NCI-H1048 (cell line): ENCODE measurements at regions not wholly inside any gene's neighbourhood (a gene's known extent, or its start where the extent isn't known, plus 50 kb on each side); places are given as distances from the start of the nearest gene placed in this dataset.
"Not testable (repeated sequence)": the region's sequence is repeated elsewhere in the genome, so short reads cannot be mapped to it uniquely, and the experiment has no call there.

Experiments
- DNase-seq: peaks from one replicate; lab custom pipeline; 2025; lab: John Stamatoyannopoulos, UW

- no peak for DNase-seq
Measured at GRCh38 chr6:81562169-81562568, 190.3 kb downstream of the TENT5A start.

- no peak for DNase-seq
Measured at GRCh38 chr6:81561731-81562130, 190.8 kb downstream of the TENT5A start.

- DNase-seq: peak; percentile 33
Measured at GRCh38 chr6:81561071-81561564, 191.4 kb downstream of the TENT5A start.

- DNase-seq: no peak
Measured at GRCh38 chr6:81557811-81558210, 194.7 kb downstream of the TENT5A start.

GRCh38 chr6:81556551-81556950, 195.9 kb downstream of the TENT5A start:
- no peak for DNase-seq

GRCh38 chr6:81553216-81553615, 199.3 kb downstream of the TENT5A start:
- no peak for DNase-seq

- no peak for DNase-seq
Measured at GRCh38 chr6:81552644-81553043, 199.8 kb downstream of the TENT5A start.

- no peak for DNase-seq
Measured at GRCh38 chr6:81547149-81547548, 205.3 kb downstream of the TENT5A start.

- no peak for DNase-seq
Measured at GRCh38 chr6:81534934-81535465, 217.5 kb downstream of the TENT5A start.

- DNase-seq: no peak
Measured at GRCh38 chr6:81531869-81532561, 220.5 kb downstream of the TENT5A start.

- no peak for DNase-seq
Measured at GRCh38 chr6:81517455-81517854, 235.0 kb downstream of the TENT5A start.

- no peak for DNase-seq
Measured at GRCh38 chr6:81515562-81516453, 236.7 kb downstream of the TENT5A start.

- DNase-seq: not testable (repeated sequence)
Measured at GRCh38 chr6:81514195-81514594, 238.3 kb downstream of the TENT5A start.

- no peak for DNase-seq
Measured at GRCh38 chr6:81511423-81511822, 241.1 kb downstream of the TENT5A start.

GRCh38 chr6:81495999-81496398, 256.5 kb downstream of the TENT5A start:
- no peak for DNase-seq

GRCh38 chr6:81491454-81492101, 260.9 kb downstream of the TENT5A start:
- DNase-seq: no peak

GRCh38 chr6:81487489-81487888, 265.0 kb downstream of the TENT5A start:
- DNase-seq: no peak

- DNase-seq: no peak
Measured at GRCh38 chr6:81486234-81486633, 266.2 kb downstream of the TENT5A start.

GRCh38 chr6:81485395-81485794, 267.1 kb downstream of the TENT5A start:
- no peak for DNase-seq

- DNase-seq: no peak
Measured at GRCh38 chr6:81484251-81484650, 268.2 kb downstream of the TENT5A start.

- DNase-seq: no peak
Measured at GRCh38 chr6:81480139-81480538, 272.3 kb downstream of the TENT5A start.

GRCh38 chr6:81476881-81477280, 275.6 kb downstream of the TENT5A start:
- DNase-seq: no peak
